ENCODE measurements at regions not wholly inside any gene's neighbourhood (a gene's known extent, or its start where the extent isn't known, plus 50 kb on each side); places are given as distances from the start of the nearest gene placed in this dataset.

GRCh38 chr10:28909875-28910274, 232.6 kb downstream of the BAMBI start:
- H3K27me3 ChIP-seq (replicated peaks in 1 of 2; ENCODE audit: control insufficient read depth in 2 of 2, insufficient read depth in 2 of 2, low read length in 1 of 2), result no peaks in the 10 kb centered on the region
- RAD21 ChIA-PET (ENCODE audit: unreplicated experiment), result no interaction called here
- no peak overlapping the region for H2AFZ ChIP-seq (ENCODE audit: control insufficient read depth, low read depth, low read length)
- in situ Hi-C loops (cut with MboI) (no loop called here), intact Hi-C loops (cut with micrococcal nuclease; ENCODE audit: unreplicated experiment) (no loop called here)
- H3K4me3 ChIP-seq, result no peak overlapping the region
- no peaks in the 10 kb centered on the region for H3K4me1 ChIP-seq (ENCODE audit: control insufficient read depth, insufficient read depth, low read length)
- DNase-seq (ENCODE audit: low read depth, low spot score), result no peak
- no peaks in the 10 kb centered on the region for H4K20me1 ChIP-seq (ENCODE audit: control insufficient read depth, insufficient read depth)
- CTCF ChIA-PET, result no interaction called here
- SMC1A ChIA-PET (ENCODE audit: uncharacterized antibody, unreplicated experiment), result no interaction called here
- H3K27ac ChIP-seq (ENCODE audit: control insufficient read depth, insufficient read depth), result no peak overlapping the region
- BruUV-seq (replicated peaks), result no TSS peak
- H3K9me3 ChIP-seq (replicated peaks; ENCODE audit: control insufficient read depth, insufficient read depth, low read length), result no peaks in the 10 kb centered on the region
- no peaks in the 10 kb centered on the region for H3K79me2 ChIP-seq (ENCODE audit: control insufficient read depth, insufficient read depth, low read length)
- H3K36me3 ChIP-seq (ENCODE audit: control insufficient read depth in 2 of 2, insufficient read depth in 2 of 2, low read length in 1 of 2), result no peaks in the 10 kb centered on the region
- no peak for TF ChIP-seq MYC (IDR thresholded peaks at IDR 0.05; ENCODE audit: insufficient read depth, insufficient read length, insufficient replicate concordance, low read length, severe bottlenecking)
- TF ChIP-seq NFYA (IDR thresholded peaks at IDR 0.05; ENCODE audit: borderline replicate concordance, low read depth, low read length), result no peak
- no peak for TF ChIP-seq ZNF687 (IDR thresholded peaks at IDR 0.05)
- TF ChIP-seq RELA (IDR thresholded peaks at IDR 0.05; ENCODE audit: borderline replicate concordance, partially characterized antibody), result no peak
- no peak for TF ChIP-seq E4F1 (IDR thresholded peaks at IDR 0.05; ENCODE audit: borderline replicate concordance, partially characterized antibody)
- no peak for TF ChIP-seq ASH2L (IDR thresholded peaks at IDR 0.05; ENCODE audit: borderline replicate concordance, low read depth)
- POLR2A ChIA-PET, result no interaction called here
- ATAC-seq, result no peak
- WGBS (ENCODE audit: insufficient coverage, insufficient replicate concordance, low lambda C conversion rate, missing lambda C conversion rate), result 42% methylated on average over 5 of the region's 5 CpGs
- H3K9ac ChIP-seq (ENCODE audit: control insufficient read depth, insufficient read depth, low read length), result no peak overlapping the region
- H3K4me2 ChIP-seq (ENCODE audit: control insufficient read depth, insufficient read depth), result no peak overlapping the region
- FAIRE-seq, result no peak

Data from GM12878 (cell line).